Stimulated activated effector memory CD8-positive, alpha-beta T cell treated with anti-CD3 and anti-CD28 coated beads, Interleukin-12 subunit alpha, Interleukin-12 subunit beta, amount 100 ng/mL, for 72 hours (primary cell): ENCODE measurements at regions not wholly inside any gene's neighbourhood (a gene's known extent, or its start where the extent isn't known, plus 50 kb on each side); places are given as distances from the start of the nearest gene placed in this dataset.

Source experiments
- ATAC-seq: fragments of 150-1000 bp; cut with Tn5 transposase; 2 replicates; pipeline ENCODE4 v1.10.0; 2021
- DNase-seq, 2 donors: peaks; one replicate each; pipeline ENCODE4 v3.0.0; 2021 to 2022; ENCODE audit warnings: low spot score in 2 of 2
- H3K27ac Mint-ChIP-seq: one replicate; pipeline ENCODE4 v1.8.0; 2022; ENCODE audit warnings: mild to moderate bottlenecking, mixed read lengths
- H3K36me3 Mint-ChIP-seq: one replicate; pipeline ENCODE4 v1.8.0; 2022; ENCODE audit warnings: mild to moderate bottlenecking, mixed read lengths
- H3K4me1 Mint-ChIP-seq: one replicate; pipeline ENCODE4 v1.8.0; 2022; ENCODE audit warnings: mixed read lengths
- H3K4me3 Mint-ChIP-seq: one replicate; pipeline ENCODE4 v1.8.0; 2022; ENCODE audit warnings: mild to moderate bottlenecking, mixed read lengths
- H3K9me3 Mint-ChIP-seq: one replicate; pipeline ENCODE4 v1.8.0; 2022; ENCODE audit warnings: mixed read lengths

GRCh38 chr18:26697186-26697884 is 149.0 kb upstream of the KCTD1 start:
- no peak for DNase-seq
- Mint-ChIP-seq H3K36me3 (no peaks in the 10 kb centered on the region), H3K9me3 (peaks cover 11% of the 10 kb centered on the region), H3K4me1 (no peaks in the 10 kb centered on the region), H3K27ac (no peak overlapping the region), H3K4me3 (no peak overlapping the region)
- no peak for ATAC-seq

- ATAC-seq (no peak), DNase-seq (no peak)
- Mint-ChIP-seq H3K9me3 (peaks cover 11% of the 10 kb centered on the region), H3K36me3 (no peaks in the 10 kb centered on the region), H3K4me1 (no peaks in the 10 kb centered on the region), H3K27ac (no peak overlapping the region), H3K4me3 (no peak overlapping the region)
Measured at GRCh38 chr18:26696786-26697185, 148.4 kb upstream of the KCTD1 start.

GRCh38 chr18:26696308-26696707 is 148.0 kb upstream of the KCTD1 start:
- H3K4me3 Mint-ChIP-seq, result no peak overlapping the region
- H3K36me3 Mint-ChIP-seq, result no peaks in the 10 kb centered on the region
- H3K9me3 Mint-ChIP-seq, result peaks cover 11% of the 10 kb centered on the region
- DNase-seq, result no peak
- ATAC-seq, result no peak
- no peak overlapping the region for H3K27ac Mint-ChIP-seq
- H3K4me1 Mint-ChIP-seq, result no peaks in the 10 kb centered on the region

GRCh38 chr18:26689226-26689879 is 141.0 kb upstream of the KCTD1 start:
- H3K27ac Mint-ChIP-seq, result no peak overlapping the region
- ATAC-seq (no peak), DNase-seq (no peak)
- H3K36me3 Mint-ChIP-seq, result no peaks in the 10 kb centered on the region
- H3K4me3 Mint-ChIP-seq, result no peak overlapping the region
- no peaks in the 10 kb centered on the region for H3K4me1 Mint-ChIP-seq
- H3K9me3 Mint-ChIP-seq, result no peaks in the 10 kb centered on the region

- no peaks in the 10 kb centered on the region for H3K9me3 Mint-ChIP-seq
- H3K36me3 Mint-ChIP-seq, result no peaks in the 10 kb centered on the region
- ATAC-seq (no peak), DNase-seq (no peak)
- no peak overlapping the region for H3K27ac Mint-ChIP-seq
- H3K4me1 Mint-ChIP-seq, result no peaks in the 10 kb centered on the region
- no peak overlapping the region for H3K4me3 Mint-ChIP-seq
Measured at GRCh38 chr18:26686532-26686931, 138.2 kb upstream of the KCTD1 start.

GRCh38 chr18:26685438-26686157 is 137.2 kb upstream of the KCTD1 start:
- Mint-ChIP-seq H3K9me3 (no peaks in the 10 kb centered on the region), H3K4me1 (no peaks in the 10 kb centered on the region), H3K36me3 (no peaks in the 10 kb centered on the region), H3K4me3 (no peak overlapping the region), H3K27ac (no peak overlapping the region)
- ATAC-seq (no peak), DNase-seq (no peak)

GRCh38 chr18:26677957-26678356 is 129.6 kb upstream of the KCTD1 start:
- H3K9me3 Mint-ChIP-seq, result peaks cover 8% of the 10 kb centered on the region

GRCh38 chr18:26667046-26667445 is 118.7 kb upstream of the KCTD1 start:
- no peaks in the 10 kb centered on the region for H3K4me1 Mint-ChIP-seq
- no peak for ATAC-seq

More at GRCh38 chr18:26677957-26678356, 129.6 kb upstream of the KCTD1 start:
- no peaks in the 10 kb centered on the region for H3K36me3 Mint-ChIP-seq
- H3K4me3 Mint-ChIP-seq, result no peak overlapping the region
- no peak for ATAC-seq
- no peaks in the 10 kb centered on the region for H3K4me1 Mint-ChIP-seq
- no peak overlapping the region for H3K27ac Mint-ChIP-seq
- no peak for DNase-seq

GRCh38 chr18:26662996-26663395 is 114.6 kb upstream of the KCTD1 start:
- ATAC-seq (no peak), DNase-seq (no peak)
- no peaks in the 10 kb centered on the region for H3K9me3 Mint-ChIP-seq
- no peaks in the 10 kb centered on the region for H3K4me1 Mint-ChIP-seq
- no peak overlapping the region for H3K4me3 Mint-ChIP-seq
- H3K36me3 Mint-ChIP-seq, result no peaks in the 10 kb centered on the region
- no peak overlapping the region for H3K27ac Mint-ChIP-seq

More at GRCh38 chr18:26667046-26667445, 118.7 kb upstream of the KCTD1 start:
- H3K36me3 Mint-ChIP-seq, result no peaks in the 10 kb centered on the region
- H3K27ac Mint-ChIP-seq, result no peak overlapping the region
- no peaks in the 10 kb centered on the region for H3K9me3 Mint-ChIP-seq
- no peak for DNase-seq
- H3K4me3 Mint-ChIP-seq, result no peak overlapping the region

GRCh38 chr18:26657631-26658581 is 109.6 kb upstream of the KCTD1 start:
- H3K4me1 Mint-ChIP-seq, result peaks cover 6% of the 10 kb centered on the region
- peak overlapping the region; percentile 54 for H3K4me3 Mint-ChIP-seq
- no peak for DNase-seq
- no peaks in the 10 kb centered on the region for H3K36me3 Mint-ChIP-seq
- no peak overlapping the region for H3K27ac Mint-ChIP-seq
- no peak for ATAC-seq
- H3K9me3 Mint-ChIP-seq, result no peaks in the 10 kb centered on the region

GRCh38 chr18:26656944-26657536 is 108.7 kb upstream of the KCTD1 start:
- no peaks in the 10 kb centered on the region for H3K36me3 Mint-ChIP-seq
- peak overlapping the region; percentile 54 for H3K4me3 Mint-ChIP-seq
- no peak overlapping the region for H3K27ac Mint-ChIP-seq
- no peaks in the 10 kb centered on the region for H3K9me3 Mint-ChIP-seq
- DNase-seq, result no peak
- H3K4me1 Mint-ChIP-seq, result peaks cover 6% of the 10 kb centered on the region
- no peak for ATAC-seq

- Mint-ChIP-seq H3K4me1 (peaks cover 6% of the 10 kb centered on the region), H3K27ac (no peak overlapping the region), H3K4me3 (no peak overlapping the region), H3K36me3 (no peaks in the 10 kb centered on the region), H3K9me3 (no peaks in the 10 kb centered on the region)
- no peak for DNase-seq
- ATAC-seq, result no peak
Measured at GRCh38 chr18:26656431-26656943, 108.1 kb upstream of the KCTD1 start.

GRCh38 chr18:26655525-26656430 is 107.4 kb upstream of the KCTD1 start:
- H3K4me1 Mint-ChIP-seq, result peaks cover 6% of the 10 kb centered on the region
- H3K4me3 Mint-ChIP-seq, result no peak overlapping the region
- H3K27ac Mint-ChIP-seq, result no peak overlapping the region
- H3K36me3 Mint-ChIP-seq, result no peaks in the 10 kb centered on the region
- no peak for ATAC-seq
- no peak for DNase-seq
- no peaks in the 10 kb centered on the region for H3K9me3 Mint-ChIP-seq
